CD4-positive, alpha-beta T cell treated with Interferon gamma for 1 hour (primary cell): ENCODE measurements at regions not wholly inside any gene's neighbourhood (a gene's known extent, or its start where the extent isn't known, plus 50 kb on each side); places are given as distances from the start of the nearest gene placed in this dataset.
A peak's percentile ranks its signal among the peaks of the same experiment; 100 is the strongest.

ENCODE experiments used
- DNase-seq: peaks from one replicate; pipeline ENCODE4 v3.0.0-alpha.2; 2020

GRCh38 chr15:94002041-94002440 is 229.3 kb upstream of the MCTP2 start:
- no peak for DNase-seq

- DNase-seq = no peak
Measured at GRCh38 chr15:94001255-94001801, 230.0 kb upstream of the MCTP2 start.

- DNase-seq = no peak
Measured at GRCh38 chr15:94000606-94001005, 230.8 kb upstream of the MCTP2 start.

GRCh38 chr15:93997071-93997658 is 234.2 kb upstream of the MCTP2 start:
- DNase-seq = no peak

- DNase-seq = no peak
Measured at GRCh38 chr15:93989440-93989998, 241.8 kb upstream of the MCTP2 start.

GRCh38 chr15:93987068-93987467 is 244.3 kb upstream of the MCTP2 start:
- peak; percentile 32 for DNase-seq

GRCh38 chr15:93986400-93986984 is 244.9 kb upstream of the MCTP2 start:
- DNase-seq = no peak

- DNase-seq = no peak
Measured at GRCh38 chr15:93985925-93986324, 245.4 kb upstream of the MCTP2 start.

GRCh38 chr15:93985176-93985575 is 246.2 kb upstream of the MCTP2 start:
- DNase-seq = no peak

GRCh38 chr15:93983526-93983925 is 247.8 kb upstream of the MCTP2 start:
- no peak for DNase-seq

- no peak for DNase-seq
Measured at GRCh38 chr15:93982226-93982727, 249.1 kb upstream of the MCTP2 start.

- DNase-seq = no peak
Measured at GRCh38 chr15:93981706-93982105, 249.7 kb upstream of the MCTP2 start.

GRCh38 chr15:93980261-93980911 is 251.0 kb upstream of the MCTP2 start:
- DNase-seq = no peak

- DNase-seq = no peak
Measured at GRCh38 chr15:93974804-93975481, 256.4 kb upstream of the MCTP2 start.

- no peak for DNase-seq
Measured at GRCh38 chr15:93973287-93973686, 258.1 kb upstream of the MCTP2 start.

- no peak for DNase-seq
Measured at GRCh38 chr15:93968773-93969172, 262.6 kb upstream of the MCTP2 start.

GRCh38 chr15:93965304-93965908 is 266.0 kb upstream of the MCTP2 start:
- no peak for DNase-seq

- no peak for DNase-seq
Measured at GRCh38 chr15:93954985-93955571, 276.3 kb upstream of the MCTP2 start.

- DNase-seq = no peak
Measured at GRCh38 chr15:93948726-93949125, 282.6 kb upstream of the MCTP2 start.

- no peak for DNase-seq
Measured at GRCh38 chr15:93943586-93943985, 287.8 kb upstream of the MCTP2 start.

- no peak for DNase-seq
Measured at GRCh38 chr15:93942269-93942694, 289.1 kb upstream of the MCTP2 start.

GRCh38 chr15:93941697-93942096 is 289.7 kb upstream of the MCTP2 start:
- DNase-seq = no peak
